Stimulated activated effector memory CD8-positive, alpha-beta T cell treated with anti-CD3 and anti-CD28 coated beads, Interleukin-12 subunit alpha, Interleukin-12 subunit beta, amount 100 ng/mL, for 72 hours (primary cell): ENCODE measurements at regions not wholly inside any gene's neighbourhood (a gene's known extent, or its start where the extent isn't known, plus 50 kb on each side); places are given as distances from the start of the nearest gene placed in this dataset.
"Not testable (repeated sequence)": the region's sequence is repeated elsewhere in the genome, so short reads cannot be mapped to it uniquely, and the experiment has no call there.

Experiments used
- ATAC-seq: fragments of 150-1000 bp; cut with Tn5 transposase; 2 replicates; pipeline ENCODE4 v1.10.0; 2021
- DNase-seq, 2 donors: peaks; one replicate each; pipeline ENCODE4 v3.0.0; 2021 to 2022; ENCODE audit warnings: low spot score in 2 of 2
- H3K27ac Mint-ChIP-seq: one replicate; pipeline ENCODE4 v1.8.0; 2022; ENCODE audit warnings: mild to moderate bottlenecking, mixed read lengths
- H3K36me3 Mint-ChIP-seq: one replicate; pipeline ENCODE4 v1.8.0; 2022; ENCODE audit warnings: mild to moderate bottlenecking, mixed read lengths
- H3K4me1 Mint-ChIP-seq: one replicate; pipeline ENCODE4 v1.8.0; 2022; ENCODE audit warnings: mixed read lengths
- H3K4me3 Mint-ChIP-seq: one replicate; pipeline ENCODE4 v1.8.0; 2022; ENCODE audit warnings: mild to moderate bottlenecking, mixed read lengths
- H3K9me3 Mint-ChIP-seq: one replicate; pipeline ENCODE4 v1.8.0; 2022; ENCODE audit warnings: mixed read lengths

GRCh38 chr5:40108764-40109390, 570.8 kb upstream of the PTGER4 start:
- H3K27ac Mint-ChIP-seq, DNase-seq, ATAC-seq, H3K9me3 Mint-ChIP-seq, H3K36me3 Mint-ChIP-seq, H3K4me1 Mint-ChIP-seq, H3K4me3 Mint-ChIP-seq: not testable (repeated sequence)

- not testable (repeated sequence) for DNase-seq, H3K4me3 Mint-ChIP-seq, H3K27ac Mint-ChIP-seq, H3K36me3 Mint-ChIP-seq, ATAC-seq, H3K4me1 Mint-ChIP-seq
- peaks cover 11% of the 10 kb centered on the region for H3K9me3 Mint-ChIP-seq
Observed at GRCh38 chr5:40107786-40108185, 571.9 kb upstream of the PTGER4 start.

- H3K4me1 Mint-ChIP-seq, result peaks cover 7% of the 10 kb centered on the region
- ATAC-seq (no peak), DNase-seq (no peak)
- H3K27ac Mint-ChIP-seq, result no peak overlapping the region
- peaks cover 11% of the 10 kb centered on the region for H3K9me3 Mint-ChIP-seq
- H3K36me3 Mint-ChIP-seq, result no peaks in the 10 kb centered on the region
- H3K4me3 Mint-ChIP-seq, result no peak overlapping the region
Observed at GRCh38 chr5:40106847-40107246, 572.9 kb upstream of the PTGER4 start.

GRCh38 chr5:40098313-40098712, 581.4 kb upstream of the PTGER4 start:
- Mint-ChIP-seq H3K9me3 (no peaks in the 10 kb centered on the region), H3K4me1 (no peaks in the 10 kb centered on the region), H3K4me3 (no peak overlapping the region), H3K27ac (no peak overlapping the region), H3K36me3 (no peaks in the 10 kb centered on the region)
- ATAC-seq, result no peak
- no peak for DNase-seq

GRCh38 chr5:40093550-40093949, 586.2 kb upstream of the PTGER4 start:
- no peak overlapping the region for H3K4me3 Mint-ChIP-seq
- no peaks in the 10 kb centered on the region for H3K9me3 Mint-ChIP-seq
- no peak overlapping the region for H3K27ac Mint-ChIP-seq
- DNase-seq (no peak), ATAC-seq (no peak)
- no peaks in the 10 kb centered on the region for H3K36me3 Mint-ChIP-seq
- no peaks in the 10 kb centered on the region for H3K4me1 Mint-ChIP-seq

- Mint-ChIP-seq H3K36me3 (no peaks in the 10 kb centered on the region), H3K9me3 (no peaks in the 10 kb centered on the region), H3K4me3 (no peak overlapping the region), H3K27ac (no peak overlapping the region), H3K4me1 (no peaks in the 10 kb centered on the region)
- DNase-seq (no peak), ATAC-seq (no peak)
Observed at GRCh38 chr5:40089269-40089668, 590.4 kb upstream of the PTGER4 start.

GRCh38 chr5:40084614-40085013, 595.1 kb upstream of the PTGER4 start:
- H3K9me3 Mint-ChIP-seq, result no peaks in the 10 kb centered on the region
- ATAC-seq, result no peak

GRCh38 chr5:40082313-40082712, 597.4 kb upstream of the PTGER4 start:
- H3K9me3 Mint-ChIP-seq, result no peaks in the 10 kb centered on the region
- no peaks in the 10 kb centered on the region for H3K36me3 Mint-ChIP-seq
- H3K4me3 Mint-ChIP-seq, result no peak overlapping the region
- ATAC-seq (no peak), DNase-seq (no peak)
- H3K4me1 Mint-ChIP-seq, result no peaks in the 10 kb centered on the region
- H3K27ac Mint-ChIP-seq, result no peak overlapping the region

More at GRCh38 chr5:40084614-40085013, 595.1 kb upstream of the PTGER4 start:
- no peak overlapping the region for H3K27ac Mint-ChIP-seq
- no peak for DNase-seq
- H3K36me3 Mint-ChIP-seq, result no peaks in the 10 kb centered on the region
- no peaks in the 10 kb centered on the region for H3K4me1 Mint-ChIP-seq
- no peak overlapping the region for H3K4me3 Mint-ChIP-seq

- Mint-ChIP-seq H3K4me1 (no peaks in the 10 kb centered on the region), H3K9me3 (no peaks in the 10 kb centered on the region), H3K4me3 (no peak overlapping the region), H3K27ac (no peak overlapping the region), H3K36me3 (no peaks in the 10 kb centered on the region)
- ATAC-seq, result no peak
- DNase-seq, result no peak
Observed at GRCh38 chr5:40080191-40080590, 599.5 kb upstream of the PTGER4 start.

GRCh38 chr5:40078898-40079575, 600.7 kb upstream of the PTGER4 start:
- DNase-seq, result no peak
- no peak for ATAC-seq
- Mint-ChIP-seq H3K36me3 (no peaks in the 10 kb centered on the region), H3K27ac (no peak overlapping the region), H3K9me3 (no peaks in the 10 kb centered on the region), H3K4me1 (no peaks in the 10 kb centered on the region), H3K4me3 (no peak overlapping the region)

GRCh38 chr5:40074826-40075225, 604.9 kb upstream of the PTGER4 start:
- Mint-ChIP-seq H3K36me3 (no peaks in the 10 kb centered on the region), H3K4me1 (no peaks in the 10 kb centered on the region), H3K27ac (no peak overlapping the region), H3K4me3 (no peak overlapping the region), H3K9me3 (no peaks in the 10 kb centered on the region)
- no peak for DNase-seq
- ATAC-seq, result no peak

- H3K4me1 Mint-ChIP-seq, result no peaks in the 10 kb centered on the region
- no peak overlapping the region for H3K4me3 Mint-ChIP-seq
- no peaks in the 10 kb centered on the region for H3K9me3 Mint-ChIP-seq
- DNase-seq (no peak), ATAC-seq (no peak)
- no peak overlapping the region for H3K27ac Mint-ChIP-seq
- H3K36me3 Mint-ChIP-seq, result no peaks in the 10 kb centered on the region
Observed at GRCh38 chr5:40073927-40074326, 605.8 kb upstream of the PTGER4 start.

GRCh38 chr5:40071870-40072269, 607.8 kb upstream of the PTGER4 start:
- no peaks in the 10 kb centered on the region for H3K4me1 Mint-ChIP-seq
- DNase-seq (no peak), ATAC-seq (no peak)
- H3K27ac Mint-ChIP-seq, result no peak overlapping the region
- no peaks in the 10 kb centered on the region for H3K9me3 Mint-ChIP-seq
- H3K4me3 Mint-ChIP-seq, result no peak overlapping the region
- H3K36me3 Mint-ChIP-seq, result no peaks in the 10 kb centered on the region

- Mint-ChIP-seq H3K36me3 (no peaks in the 10 kb centered on the region), H3K4me1 (no peaks in the 10 kb centered on the region), H3K9me3 (no peaks in the 10 kb centered on the region), H3K27ac (no peak overlapping the region), H3K4me3 (no peak overlapping the region)
- ATAC-seq (no peak), DNase-seq (no peak)
Observed at GRCh38 chr5:40066616-40067015, 613.1 kb upstream of the PTGER4 start.

GRCh38 chr5:40052808-40053207, 626.9 kb upstream of the PTGER4 start:
- H3K27ac Mint-ChIP-seq, result no peak overlapping the region

GRCh38 chr5:40046792-40047191, 622.0 kb upstream of the DAB2 start:
- H3K4me3 Mint-ChIP-seq, result no peak overlapping the region
- no peaks in the 10 kb centered on the region for H3K36me3 Mint-ChIP-seq
- H3K4me1 Mint-ChIP-seq, result no peaks in the 10 kb centered on the region
- no peak overlapping the region for H3K27ac Mint-ChIP-seq
- no peak for DNase-seq
- no peak for ATAC-seq
- H3K9me3 Mint-ChIP-seq, result no peaks in the 10 kb centered on the region

More at GRCh38 chr5:40052808-40053207, 626.9 kb upstream of the PTGER4 start:
- Mint-ChIP-seq H3K36me3 (no peaks in the 10 kb centered on the region), H3K9me3 (no peaks in the 10 kb centered on the region), H3K4me1 (no peaks in the 10 kb centered on the region), H3K4me3 (no peak overlapping the region)
- no peak for DNase-seq
- ATAC-seq, result no peak
